Thymus (tissue), 11 donors: ENCODE measurements at regions not wholly inside any gene's neighbourhood (a gene's known extent, or its start where the extent isn't known, plus 50 kb on each side); places are given as distances from the start of the nearest gene placed in this dataset.
"Not testable (repeated sequence)": the region's sequence is repeated elsewhere in the genome, so short reads cannot be mapped to it uniquely, and the experiment has no call there.

ENCODE experiments used
- DNase-seq, 9 donors: peaks; one replicate each; pipeline ENCODE4 v3.0.0-alpha.2; 2013; ENCODE audit warnings: low spot score in 9 of 9, low read depth in 6 of 9, missing footprints in 1 of 9
- H3K27ac ChIP-seq, 2 donors: one replicate each; pipeline ENCODE4 v1.5.1; 2013; ENCODE audit warnings: control low read depth in 1 of 2, low read depth in 1 of 2, low read length in 1 of 2, mild to moderate bottlenecking in 1 of 2, moderate library complexity in 1 of 2
- H3K27me3 ChIP-seq, 2 donors: one replicate each; pipeline ENCODE4 v1.5.1; 2013; ENCODE audit warnings: low read length in 1 of 2; ENCODE audit not compliant: control insufficient read depth in 2 of 2, insufficient read depth in 1 of 2
- H3K36me3 ChIP-seq, 2 donors: one replicate each; pipeline ENCODE4 v1.5.1; 2013; ENCODE audit warnings: low read length in 1 of 2, mild to moderate bottlenecking in 1 of 2, moderate library complexity in 1 of 2; ENCODE audit not compliant: control insufficient read depth in 2 of 2, insufficient read depth in 2 of 2
- H3K4me1 ChIP-seq, 2 donors: one replicate each; pipeline ENCODE4 v1.5.1; 2013; ENCODE audit warnings: low read length in 2 of 2; ENCODE audit not compliant: control insufficient read depth in 2 of 2, insufficient read depth in 2 of 2
- H3K4me3 ChIP-seq, 2 donors: one replicate each; pipeline ENCODE4 v1.5.1; 2013; ENCODE audit warnings: low read length in 2 of 2, control low read depth in 1 of 2, mild to moderate bottlenecking in 1 of 2
- H3K9me3 ChIP-seq, 2 donors: one replicate each; pipeline ENCODE4 v1.5.1; 2013; ENCODE audit warnings: low read length in 1 of 2, mild to moderate bottlenecking in 1 of 2; ENCODE audit not compliant: control insufficient read depth in 2 of 2, insufficient read depth in 1 of 2
- WGBS: extraction: QIAGEN DNeasy Blood & Tissue Kit; methylation state at CpG from one replicate; pipeline ENCODE4 v1.1.7; 2013; 5-methylcytosine and 5-hydroxymethylcytosine counted together
- donor health status: healthy.

- no peak overlapping the region for H3K27ac ChIP-seq
- no peaks in the 10 kb centered on the region for H3K4me1 ChIP-seq
- H3K36me3 ChIP-seq: no peaks in the 10 kb centered on the region
- 42% methylated on average over 4 of the region's 4 CpGs for WGBS
- DNase-seq: no peak
- H3K27me3 ChIP-seq: no peaks in the 10 kb centered on the region
- no peaks in the 10 kb centered on the region for H3K9me3 ChIP-seq
- H3K4me3 ChIP-seq: no peak overlapping the region
Observed at GRCh38 chr3:147119989-147120388, 286.4 kb downstream of the ZIC4 start.

- Histone ChIP-seq H3K4me3 (no peak overlapping the region), H3K27ac (no peak overlapping the region), H3K36me3 (no peaks in the 10 kb centered on the region), H3K9me3 (no peaks in the 10 kb centered on the region), H3K4me1 (no peaks in the 10 kb centered on the region), H3K27me3 (no peaks in the 10 kb centered on the region)
- DNase-seq: no peak
- 79% methylated on average over 3 of the region's 3 CpGs for WGBS
Observed at GRCh38 chr3:147119346-147119745, 287.0 kb downstream of the ZIC4 start.

GRCh38 chr3:147118611-147119010 is 287.7 kb downstream of the ZIC4 start:
- no peak for DNase-seq

GRCh38 chr3:147117631-147118030 is 288.7 kb downstream of the ZIC4 start:
- H3K4me3 ChIP-seq: no peak overlapping the region
- H3K9me3 ChIP-seq: no peaks in the 10 kb centered on the region
- H3K36me3 ChIP-seq: no peaks in the 10 kb centered on the region
- WGBS: 76% methylated on average over 4 of the region's 4 CpGs
- no peak for DNase-seq
- no peaks in the 10 kb centered on the region for H3K4me1 ChIP-seq
- H3K27ac ChIP-seq: no peak overlapping the region
- H3K27me3 ChIP-seq: no peaks in the 10 kb centered on the region

More at GRCh38 chr3:147118611-147119010, 287.7 kb downstream of the ZIC4 start:
- no peak overlapping the region for H3K27ac ChIP-seq
- H3K4me1 ChIP-seq: no peaks in the 10 kb centered on the region
- no peaks in the 10 kb centered on the region for H3K27me3 ChIP-seq
- H3K9me3 ChIP-seq: no peaks in the 10 kb centered on the region
- no peaks in the 10 kb centered on the region for H3K36me3 ChIP-seq
- H3K4me3 ChIP-seq: no peak overlapping the region
- whole genome bisulfite sequencing: 81% methylated on average over 5 of the region's 5 CpGs

GRCh38 chr3:147113293-147114044 is 292.9 kb downstream of the ZIC4 start:
- no peak overlapping the region for H3K27ac ChIP-seq
- H3K4me3 ChIP-seq: no peak overlapping the region
- WGBS: 95% methylated on average over 3 of the region's 3 CpGs
- H3K4me1 ChIP-seq: no peaks in the 10 kb centered on the region
- no peaks in the 10 kb centered on the region for H3K27me3 ChIP-seq
- DNase-seq: no peak
- H3K9me3 ChIP-seq: no peaks in the 10 kb centered on the region
- H3K36me3 ChIP-seq: no peaks in the 10 kb centered on the region

- no peak for DNase-seq
- 96% methylated on average over 3 of the region's 3 CpGs for WGBS
- Histone ChIP-seq H3K4me3 (no peak overlapping the region), H3K9me3 (no peaks in the 10 kb centered on the region), H3K27ac (no peak overlapping the region), H3K27me3 (no peaks in the 10 kb centered on the region), H3K36me3 (no peaks in the 10 kb centered on the region), H3K4me1 (no peaks in the 10 kb centered on the region)
Observed at GRCh38 chr3:147099076-147099475, 307.3 kb downstream of the ZIC4 start.

GRCh38 chr3:147090461-147090860 is 315.9 kb downstream of the ZIC4 start:
- H3K4me1 ChIP-seq: no peaks in the 10 kb centered on the region
- no peak overlapping the region for H3K4me3 ChIP-seq
- H3K9me3 ChIP-seq: no peaks in the 10 kb centered on the region
- H3K27me3 ChIP-seq: no peaks in the 10 kb centered on the region
- no peaks in the 10 kb centered on the region for H3K36me3 ChIP-seq
- H3K27ac ChIP-seq: no peak overlapping the region
- no peak for DNase-seq
- 74% methylated on average over 2 of the region's 2 CpGs for WGBS

GRCh38 chr3:147089286-147089685 is 317.1 kb downstream of the ZIC4 start:
- Histone ChIP-seq H3K27me3 (no peaks in the 10 kb centered on the region), H3K4me1 (no peaks in the 10 kb centered on the region), H3K36me3 (no peaks in the 10 kb centered on the region), H3K4me3 (no peak overlapping the region), H3K9me3 (no peaks in the 10 kb centered on the region), H3K27ac (no peak overlapping the region)
- DNase-seq: no peak
- 71% methylated on average over 5 of the region's 5 CpGs for WGBS

GRCh38 chr3:147059500-147059899 is 346.8 kb downstream of the ZIC4 start:
- H3K27ac ChIP-seq, H3K4me1 ChIP-seq, DNase-seq, H3K27me3 ChIP-seq, H3K4me3 ChIP-seq, H3K36me3 ChIP-seq: not testable (repeated sequence)
- WGBS: 84% methylated on average over 6 of the region's 6 CpGs
- peaks cover 0 to 26% of the 10 kb centered on the region in 2 donors for H3K9me3 ChIP-seq
